Neural cell (in vitro differentiated cells): ENCODE measurements at regions not wholly inside any gene's neighbourhood (a gene's known extent, or its start where the extent isn't known, plus 50 kb on each side); places are given as distances from the start of the nearest gene placed in this dataset.

ENCODE experiments used
- H2AFZ ChIP-seq: fragments of 200-600, 300-800 bp; sonication (generic), shearing (Covaris generic); 2 replicates; pipeline ENCODE4 v1.6.0; 2014; ENCODE audit warnings: low read depth, mild to moderate bottlenecking, antibody characterized with exemption, low read length, moderate library complexity
- H3F3A ChIP-seq: fragments of 200-600 bp; shearing (Covaris generic); 2 replicates; pipeline ENCODE4 v1.6.1; 2016; ENCODE audit warnings: mild to moderate bottlenecking, moderate library complexity, mixed read lengths, antibody characterized with exemption, low read length; ENCODE audit not compliant: insufficient read depth, poor library complexity, severe bottlenecking
- H3K27ac ChIP-seq: fragments of 200-600, 300-800 bp; sonication (generic), shearing (Covaris generic); 2 replicates; pipeline ENCODE4 v1.5.1; 2014; ENCODE audit warnings: mild to moderate bottlenecking, low read length, moderate library complexity
- H3K27me3 ChIP-seq: fragments of 300-800, 200-600 bp; sonication (generic), shearing (Covaris generic); 2 replicates; pipeline ENCODE4 v1.6.0; 2014; ENCODE audit warnings: mild to moderate bottlenecking, low read depth, low read length, moderate library complexity; ENCODE audit not compliant: insufficient read depth
- H3K36me3 ChIP-seq: fragments of 300-800, 200-600 bp; sonication (generic), shearing (Covaris generic); 2 replicates; pipeline ENCODE4 v1.5.1; 2014; ENCODE audit warnings: mild to moderate bottlenecking, antibody characterized with exemption, low read length, moderate library complexity; ENCODE audit not compliant: insufficient read depth
- H3K4me2 ChIP-seq: fragments of 300-800, 200-600 bp; sonication (generic), shearing (Covaris generic); 2 replicates; pipeline ENCODE4 v1.6.0; 2014; ENCODE audit warnings: mild to moderate bottlenecking, low read length
- H3K4me3 ChIP-seq: fragments of 300-800, 200-600 bp; sonication (generic), shearing (Covaris generic); 2 replicates; pipeline ENCODE4 v1.5.1; 2014; ENCODE audit warnings: mild to moderate bottlenecking, low read length, moderate library complexity
- H3K79me2 ChIP-seq: fragments of 200-600 bp; shearing (Covaris generic); replicated peaks from 2 replicates; pipeline ENCODE4 v1.6.0; 2014; ENCODE audit warnings: mild to moderate bottlenecking, low read length, moderate library complexity; ENCODE audit not compliant: insufficient read depth
- H3K9ac ChIP-seq: fragments of 300-800, 200-600 bp; sonication (generic), shearing (Covaris generic); 2 replicates; pipeline ENCODE4 v1.6.1; 2016; ENCODE audit warnings: mild to moderate bottlenecking, low read length, mixed read lengths
- H3K9me2 ChIP-seq: fragments of 200-600 bp; shearing (Covaris generic); 2 replicates; pipeline ENCODE4 v1.6.1; 2016; ENCODE audit warnings: mild to moderate bottlenecking, low read length, mixed read lengths; ENCODE audit not compliant: insufficient read depth
- H3K9me3 ChIP-seq: fragments of 200-600, 300-800 bp; sonication (generic), shearing (Covaris generic); 2 replicates; pipeline ENCODE4 v1.6.1; 2016; ENCODE audit warnings: mild to moderate bottlenecking, mixed run types, low read length, moderate library complexity, mixed read lengths
- H4K20me1 ChIP-seq: fragments of 200-600 bp; shearing (Covaris generic); 2 replicates; pipeline ENCODE4 v1.6.1; 2016; ENCODE audit warnings: mild to moderate bottlenecking, mixed run types; ENCODE audit not compliant: insufficient read depth
- CTCF ChIP-seq: fragments of 450-650 bp; IDR thresholded peaks from 2 replicates; pipeline ENCODE4 v1.5.1; 2014; ENCODE audit warnings: antibody characterized with exemption, mild to moderate bottlenecking, moderate library complexity; ENCODE audit not compliant: poor library complexity, severe bottlenecking
- EP300 ChIP-seq: fragments of 450-650 bp; conservative IDR thresholded peaks from 2 replicates; pipeline ENCODE4 v1.6.1; 2014; ENCODE audit warnings: antibody characterized with exemption, mild to moderate bottlenecking, moderate library complexity; ENCODE audit not compliant: poor library complexity, severe bottlenecking
- EZH2 ChIP-seq: fragments of 200-600, 300-800 bp; shearing (Covaris generic), sonication (generic); IDR thresholded peaks from 2 replicates; pipeline ENCODE4 v1.6.1; 2014; ENCODE audit warnings: antibody characterized with exemption, low read length, borderline replicate concordance, mild to moderate bottlenecking; ENCODE audit not compliant: insufficient read depth, poor library complexity, severe bottlenecking
- MXI1 ChIP-seq: fragments of 450-650 bp; conservative IDR thresholded peaks from 2 replicates; pipeline ENCODE4 v1.6.1; 2014; ENCODE audit warnings: antibody characterized with exemption, mild to moderate bottlenecking; ENCODE audit not compliant: poor library complexity, severe bottlenecking
- POLR2AphosphoS5 ChIP-seq: IDR thresholded peaks from 2 replicates; pipeline ENCODE4 v1.6.1; 2012
- RAD21 ChIP-seq: fragments of 450-650 bp; conservative IDR thresholded peaks from 2 replicates; pipeline ENCODE4 v1.6.1; 2014; ENCODE audit warnings: antibody characterized with exemption, mild to moderate bottlenecking, moderate library complexity
- REST ChIP-seq: IDR thresholded peaks from 2 replicates; pipeline ENCODE4 v1.6.1; 2012; ENCODE audit warnings: borderline replicate concordance
- SMC3 ChIP-seq: fragments of 450-650 bp; conservative IDR thresholded peaks from 2 replicates; pipeline ENCODE4 v1.6.1; 2014; ENCODE audit warnings: antibody characterized with exemption, mild to moderate bottlenecking, moderate library complexity; ENCODE audit not compliant: poor library complexity
- TAF1 ChIP-seq: IDR thresholded peaks from 2 replicates; pipeline ENCODE4 v1.6.1; 2012; ENCODE audit warnings: low read depth

- no peak overlapping the region for H2AFZ ChIP-seq
- H3K27ac ChIP-seq = no peak overlapping the region
- H3K9ac ChIP-seq = no peak overlapping the region
These were observed 456.0 kb upstream of the DCC start for GRCh38 chr18:51884039-51884438.

GRCh38 chr18:51890762-51891161, 449.2 kb upstream of the DCC start:
- Histone ChIP-seq H3K79me2 (no peaks in the 10 kb centered on the region), H3K36me3 (no peaks in the 10 kb centered on the region), H2AFZ (no peak overlapping the region), H3K9me3 (no peaks in the 10 kb centered on the region), H3K4me2 (no peak overlapping the region), H3K9me2 (no peaks in the 10 kb centered on the region), H4K20me1 (no peaks in the 10 kb centered on the region), H3K27me3 (no peaks in the 10 kb centered on the region), H3K9ac (no peak overlapping the region), H3F3A (no peaks in the 10 kb centered on the region), H3K4me3 (no peak overlapping the region), H3K27ac (no peak overlapping the region)
- TF ChIP-seq POLR2AphosphoS5 (no peak), EZH2 (no peak), RAD21 (no peak), REST (no peak), TAF1 (no peak), CTCF (no peak), EP300 (no peak)

More at GRCh38 chr18:51884039-51884438, 456.0 kb upstream of the DCC start:
- H4K20me1 ChIP-seq = no peaks in the 10 kb centered on the region
- no peaks in the 10 kb centered on the region for H3K9me2 ChIP-seq
- TF ChIP-seq SMC3 = no peak
- no peak for TF ChIP-seq EP300
- no peak for TF ChIP-seq TAF1
- no peak for TF ChIP-seq POLR2AphosphoS5
- TF ChIP-seq EZH2 = no peak
- no peak for TF ChIP-seq RAD21
- no peak for TF ChIP-seq MXI1
- no peak for TF ChIP-seq CTCF
- TF ChIP-seq REST = no peak
- no peaks in the 10 kb centered on the region for H3K9me3 ChIP-seq
- H3K79me2 ChIP-seq = no peaks in the 10 kb centered on the region
- H3K4me3 ChIP-seq = no peak overlapping the region
- H3K36me3 ChIP-seq = no peaks in the 10 kb centered on the region
- H3F3A ChIP-seq = no peaks in the 10 kb centered on the region
- no peak overlapping the region for H3K4me2 ChIP-seq
- H3K27me3 ChIP-seq = no peaks in the 10 kb centered on the region
